BE2C (cell line): ENCODE measurements at regions not wholly inside any gene's neighbourhood (a gene's known extent, or its start where the extent isn't known, plus 50 kb on each side); places are given as distances from the start of the nearest gene placed in this dataset.

Source experiments
- DNase-seq: peaks from one replicate; pipeline ENCODE4 v3.0.0-alpha.2; 2020
- H3K27me3 ChIP-seq: fragments of 250-450 bp; sonication (Bioruptor Pico); 2 replicates; pipeline ENCODE4 v1.5.1; 2020; ENCODE audit warnings: mild to moderate bottlenecking
- H3K36me3 ChIP-seq: fragments of 250-450 bp; sonication (Bioruptor Pico); 2 replicates; pipeline ENCODE4 v1.5.1; 2020; ENCODE audit warnings: mild to moderate bottlenecking
- H3K4me1 ChIP-seq: fragments of 250-450 bp; sonication (Bioruptor Pico); 2 replicates; pipeline ENCODE4 v1.5.1; 2020
- H3K4me3 ChIP-seq: 2 replicates; pipeline ENCODE4 v1.5.1; 2011; ENCODE audit warnings: low read depth, low read length
- H3K9me3 ChIP-seq: fragments of 250-450 bp; sonication (Bioruptor Pico); 2 replicates; pipeline ENCODE4 v1.5.1; 2020
- TF ChIP-seq, protein P1 (sequence below): IDR thresholded peaks from 2 replicates; pipeline ENCODE4 v1.5.1; 2012; ENCODE audit warnings: mild to moderate bottlenecking, low read depth, low read length

DNA sequence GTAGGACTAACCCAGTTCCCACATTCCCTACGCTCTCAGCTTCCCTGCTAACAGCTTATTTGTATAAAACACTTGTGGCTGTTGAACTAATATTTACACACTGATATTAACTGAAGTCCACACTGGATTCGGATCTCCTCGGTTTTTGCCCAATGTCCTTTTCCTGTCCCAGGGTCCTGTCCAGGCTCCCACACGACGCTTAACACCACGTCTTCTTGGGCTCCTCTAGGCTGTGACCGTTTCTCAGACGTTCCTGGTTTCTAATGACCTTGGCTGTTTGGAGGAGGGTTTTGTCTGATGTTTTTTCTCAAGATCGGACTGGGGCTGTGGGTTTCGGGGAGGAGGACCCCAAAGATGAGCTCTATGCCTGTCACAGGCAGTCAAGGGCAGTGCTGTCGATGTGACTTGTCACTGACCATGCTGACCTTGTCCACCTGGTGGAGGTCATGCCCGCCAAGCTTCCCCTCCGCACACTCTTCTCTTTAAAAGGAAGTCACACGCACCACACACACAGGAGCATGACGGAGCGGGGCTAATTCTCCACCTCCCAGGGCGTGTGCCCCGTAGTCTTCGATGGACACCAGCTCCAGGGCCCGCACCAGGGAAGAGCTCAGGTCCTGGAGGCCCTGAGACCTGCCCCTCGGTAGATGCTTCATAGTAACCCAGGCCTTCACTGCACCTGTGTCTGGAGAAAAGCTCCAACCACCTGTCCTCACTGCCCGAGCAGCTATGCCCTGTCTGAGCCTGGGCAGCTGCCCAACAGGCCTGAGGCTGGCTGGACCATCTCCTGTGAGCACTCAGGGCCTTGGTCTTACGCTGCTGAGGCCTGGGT is 72.0 kb downstream of the TTLL2 start:
- Histone ChIP-seq H3K9me3 (no peaks in the 10 kb centered on the region), H3K4me1 (no peaks in the 10 kb centered on the region), H3K4me3 (no peak overlapping the region), H3K27me3 (peaks cover 3% of the 10 kb centered on the region; the same call in 1 of the 2 replicates), H3K36me3 (no peaks in the 10 kb centered on the region)
- no peak for DNase-seq
- TF ChIP-seq, protein P1, sequence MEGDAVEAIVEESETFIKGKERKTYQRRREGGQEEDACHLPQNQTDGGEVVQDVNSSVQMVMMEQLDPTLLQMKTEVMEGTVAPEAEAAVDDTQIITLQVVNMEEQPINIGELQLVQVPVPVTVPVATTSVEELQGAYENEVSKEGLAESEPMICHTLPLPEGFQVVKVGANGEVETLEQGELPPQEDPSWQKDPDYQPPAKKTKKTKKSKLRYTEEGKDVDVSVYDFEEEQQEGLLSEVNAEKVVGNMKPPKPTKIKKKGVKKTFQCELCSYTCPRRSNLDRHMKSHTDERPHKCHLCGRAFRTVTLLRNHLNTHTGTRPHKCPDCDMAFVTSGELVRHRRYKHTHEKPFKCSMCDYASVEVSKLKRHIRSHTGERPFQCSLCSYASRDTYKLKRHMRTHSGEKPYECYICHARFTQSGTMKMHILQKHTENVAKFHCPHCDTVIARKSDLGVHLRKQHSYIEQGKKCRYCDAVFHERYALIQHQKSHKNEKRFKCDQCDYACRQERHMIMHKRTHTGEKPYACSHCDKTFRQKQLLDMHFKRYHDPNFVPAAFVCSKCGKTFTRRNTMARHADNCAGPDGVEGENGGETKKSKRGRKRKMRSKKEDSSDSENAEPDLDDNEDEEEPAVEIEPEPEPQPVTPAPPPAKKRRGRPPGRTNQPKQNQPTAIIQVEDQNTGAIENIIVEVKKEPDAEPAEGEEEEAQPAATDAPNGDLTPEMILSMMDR, result no peak

- Histone ChIP-seq H3K9me3 (no peaks in the 10 kb centered on the region), H3K27me3 (peaks cover 3% of the 10 kb centered on the region; the same call in 1 of the 2 replicates), H3K36me3 (no peaks in the 10 kb centered on the region), H3K4me3 (no peak overlapping the region), H3K4me1 (no peaks in the 10 kb centered on the region)
- no peak for DNase-seq
- TF ChIP-seq, protein P1, result no peak
Observed at GRCh38 chr6:167397712-167398111, 72.8 kb downstream of the TTLL2 start.

GRCh38 chr6:167398214-167399050 is 73.5 kb downstream of the TTLL2 start:
- Histone ChIP-seq H3K9me3 (no peaks in the 10 kb centered on the region), H3K4me1 (no peaks in the 10 kb centered on the region), H3K36me3 (no peaks in the 10 kb centered on the region), H3K4me3 (no peak overlapping the region), H3K27me3 (peaks cover 3% of the 10 kb centered on the region; the same call in 1 of the 2 replicates)
- TF ChIP-seq, protein P1, result no peak
- DNase-seq, result no peak

GRCh38 chr6:167399051-167399387 is 74.1 kb downstream of the TTLL2 start:
- Histone ChIP-seq H3K27me3 (peaks cover 3% of the 10 kb centered on the region; the same call in 1 of the 2 replicates), H3K9me3 (no peaks in the 10 kb centered on the region), H3K36me3 (no peaks in the 10 kb centered on the region), H3K4me3 (no peak overlapping the region), H3K4me1 (no peaks in the 10 kb centered on the region)
- no peak for DNase-seq
- TF ChIP-seq, protein P1, result no peak

DNA sequence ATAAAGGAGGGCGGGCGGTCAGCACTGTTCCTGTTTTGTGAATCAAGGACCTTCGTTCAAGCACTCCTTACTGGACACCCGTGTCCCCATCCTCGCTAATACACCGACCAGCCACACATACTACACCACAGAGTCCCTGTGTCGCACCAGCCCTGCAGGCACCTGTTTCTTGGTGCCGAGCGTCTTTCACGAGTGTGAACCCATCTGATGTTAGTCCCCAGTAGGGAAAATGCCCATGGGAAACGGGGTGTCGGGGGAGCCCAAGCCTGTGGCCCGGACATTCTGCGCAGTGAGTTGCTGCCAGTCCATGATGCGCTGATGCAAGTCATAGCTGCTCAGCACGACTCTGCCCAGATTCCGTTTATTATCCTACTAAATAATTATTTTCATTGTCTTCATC is 74.7 kb downstream of the TTLL2 start:
- H3K4me1 ChIP-seq, result no peaks in the 10 kb centered on the region
- no peak for DNase-seq
- H3K4me3 ChIP-seq, result no peak overlapping the region
- H3K9me3 ChIP-seq, result no peaks in the 10 kb centered on the region
- no peaks in the 10 kb centered on the region for H3K36me3 ChIP-seq
- TF ChIP-seq, protein P1, result no peak
- H3K27me3 ChIP-seq, result peaks cover 3% of the 10 kb centered on the region; the same call in 1 of the 2 replicates
